Cardiac septum (tissue), 1 donor: ENCODE measurements at regions not wholly inside any gene's neighbourhood (a gene's known extent, or its start where the extent isn't known, plus 50 kb on each side); places are given as distances from the start of the nearest gene placed in this dataset.
A peak's percentile ranks its signal among the peaks of the same experiment; 100 is the strongest.

Experiments
- DNase-seq: peaks from one replicate; pipeline ENCODE4 v3.0.0-alpha.2; 2020; ENCODE audit warnings: low spot score
- intact Hi-C: fragments of 100-400 bp; cut with DNase I; formaldehyde crosslinking; loops from one replicate; pipeline ENCODE4 v1.14.0; 2022
- donor health status: DM: no; HTN: no; CAD: no.

- peak; percentile 66 for DNase-seq
- intact Hi-C loops, result loop anchor here (2.0 to 10.0 kb wide), 2 partner anchors 248 to 444 kb away; no protein-coding TSS in a partner anchor
Measured at GRCh38 chrX:25968920-25969319, 169.2 kb upstream of the MAGEB18 start.

- no peak for DNase-seq
- intact Hi-C loops, result no loop called here
Measured at GRCh38 chrX:25976683-25977310, 161.3 kb upstream of the MAGEB18 start.

GRCh38 chrX:25998687-25999086 lies 139.5 kb upstream of the MAGEB18 start:
- no peak for DNase-seq
- intact Hi-C loops, result no loop called here

- DNase-seq, result no peak
- intact Hi-C loops, result no loop called here
Measured at GRCh38 chrX:26007462-26007861, 130.7 kb upstream of the MAGEB18 start.

GRCh38 chrX:26008042-26008441 lies 130.1 kb upstream of the MAGEB18 start:
- DNase-seq, result no peak
- intact Hi-C loops, result no loop called here

GRCh38 chrX:26008691-26009090 lies 129.5 kb upstream of the MAGEB18 start:
- DNase-seq, result no peak
- intact Hi-C loops, result no loop called here

- intact Hi-C loops, result no loop called here
- DNase-seq, result no peak
Measured at GRCh38 chrX:26019386-26019785, 118.8 kb upstream of the MAGEB18 start.

GRCh38 chrX:26026179-26026578 lies 112.0 kb upstream of the MAGEB18 start:
- DNase-seq, result no peak
- intact Hi-C loops, result no loop called here

GRCh38 chrX:26032111-26032912 lies 105.8 kb upstream of the MAGEB18 start:
- DNase-seq, result no peak
- intact Hi-C loops, result no loop called here

GRCh38 chrX:26037367-26037766 lies 100.8 kb upstream of the MAGEB18 start:
- DNase-seq, result no peak
- intact Hi-C loops, result no loop called here

- intact Hi-C loops, result no loop called here
- DNase-seq, result no peak
Measured at GRCh38 chrX:26050099-26050498, 88.0 kb upstream of the MAGEB18 start.

GRCh38 chrX:26070882-26071281 lies 67.3 kb upstream of the MAGEB18 start:
- intact Hi-C loops, result no loop called here
- DNase-seq, result no peak

GRCh38 chrX:26071618-26072017 lies 66.5 kb upstream of the MAGEB18 start:
- DNase-seq, result no peak
- intact Hi-C loops, result no loop called here

- intact Hi-C loops, result no loop called here
- DNase-seq, result no peak
Measured at GRCh38 chrX:26083093-26083492, 55.0 kb upstream of the MAGEB18 start.
